ENCODE measurements at regions not wholly inside any gene's neighbourhood (a gene's known extent, or its start where the extent isn't known, plus 50 kb on each side); places are given as distances from the start of the nearest gene placed in this dataset.
"Not testable (repeated sequence)": the region's sequence is repeated elsewhere in the genome, so short reads cannot be mapped to it uniquely, and the experiment has no call there.

GRCh38 chr13:64709079-64709478 is 2521.1 kb downstream of the PCDH9 start:
- no peak for DNase-seq

GRCh38 chr13:64704121-64704649 is 2526.0 kb downstream of the PCDH9 start:
- DNase-seq, result no peak

- DNase-seq, result no peak
These were observed 2532.9 kb downstream of the PCDH9 start for GRCh38 chr13:64697226-64697625.

- no peak for DNase-seq
These were observed 2541.1 kb downstream of the PCDH9 start for GRCh38 chr13:64688893-64689677.

- DNase-seq, result not testable (repeated sequence)
These were observed 2543.6 kb downstream of the PCDH9 start for GRCh38 chr13:64686536-64686935.

- DNase-seq, result no peak
These were observed 2545.3 kb downstream of the PCDH9 start for GRCh38 chr13:64684685-64685431.

GRCh38 chr13:64684108-64684507 is 2546.0 kb downstream of the PCDH9 start:
- no peak for DNase-seq

GRCh38 chr13:64680739-64681138 is 2549.4 kb downstream of the PCDH9 start:
- no peak for DNase-seq

- DNase-seq, result no peak
These were observed 2554.8 kb downstream of the PCDH9 start for GRCh38 chr13:64675255-64675892.

- DNase-seq, result no peak
These were observed 2556.0 kb downstream of the PCDH9 start for GRCh38 chr13:64674126-64674525.

- no peak for DNase-seq
These were observed 2557.4 kb downstream of the PCDH9 start for GRCh38 chr13:64672751-64673150.

- no peak for DNase-seq
These were observed 2567.1 kb downstream of the PCDH9 start for GRCh38 chr13:64662887-64663593.

GRCh38 chr13:64648293-64648692 is 2581.8 kb downstream of the PCDH9 start:
- no peak for DNase-seq

- DNase-seq, result no peak
These were observed 2587.1 kb downstream of the PCDH9 start for GRCh38 chr13:64643066-64643465.

GRCh38 chr13:64640002-64640401 is 2590.1 kb downstream of the PCDH9 start:
- DNase-seq, result no peak

GRCh38 chr13:64639206-64639605 is 2590.9 kb downstream of the PCDH9 start:
- no peak for DNase-seq

GRCh38 chr13:64633948-64634347 is 2596.2 kb downstream of the PCDH9 start:
- no peak for DNase-seq

- no peak for DNase-seq
These were observed 2602.5 kb downstream of the PCDH9 start for GRCh38 chr13:64627654-64628053.

GRCh38 chr13:64626105-64626504 is 2604.0 kb downstream of the PCDH9 start:
- no peak for DNase-seq

- DNase-seq, result no peak
These were observed 2612.9 kb downstream of the PCDH9 start for GRCh38 chr13:64617231-64617630.

GRCh38 chr13:64591971-64592370 is 2638.2 kb downstream of the PCDH9 start:
- DNase-seq, result no peak

- DNase-seq, result no peak
These were observed 2650.8 kb downstream of the PCDH9 start for GRCh38 chr13:64579331-64579730.

- DNase-seq, result no peak
These were observed 2661.4 kb downstream of the PCDH9 start for GRCh38 chr13:64568748-64569147.
